ENCODE measurements at regions not wholly inside any gene's neighbourhood (a gene's known extent, or its start where the extent isn't known, plus 50 kb on each side); places are given as distances from the start of the nearest gene placed in this dataset.

DNA sequence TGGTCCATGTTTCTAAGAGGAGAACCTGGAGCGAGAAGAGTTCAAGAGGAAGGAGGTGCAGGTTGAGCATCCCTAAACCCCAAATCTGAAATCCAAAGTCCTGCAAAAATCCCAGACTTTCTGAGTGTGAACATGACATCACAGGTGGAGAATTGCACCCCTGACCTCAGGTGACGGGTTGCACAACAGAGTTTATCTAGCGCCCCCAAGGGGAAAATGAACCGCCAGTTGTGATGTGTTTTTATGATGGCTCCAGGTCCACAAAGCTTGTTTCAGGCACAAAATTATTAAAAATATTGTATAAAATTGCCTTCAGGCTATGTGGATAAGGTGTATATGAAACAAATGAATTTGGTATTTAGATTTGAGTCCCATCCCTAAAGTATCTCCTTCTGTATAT lies 420.0 kb downstream of the GABRB3 start:
- TF ChIP-seq GATA3 (IDR thresholded peaks at IDR 0.05; ENCODE audit: low read depth, low read length) (no peak), GATA2 (IDR thresholded peaks at IDR 0.05; ENCODE audit: low read depth, low read length) (no peak)

All from SH-SY5Y (cell line).